ENCODE measurements at regions not wholly inside any gene's neighbourhood (a gene's known extent, or its start where the extent isn't known, plus 50 kb on each side); places are given as distances from the start of the nearest gene placed in this dataset.

- no peak overlapping the region for H3K27ac ChIP-seq
- no peaks in the 10 kb centered on the region for H3K9me2 ChIP-seq (replicated peaks; ENCODE audit: insufficient read depth)
- H3K9me3 ChIP-seq (ENCODE audit: low read depth): no peaks in the 10 kb centered on the region
- WGBS (ENCODE audit: low lambda C conversion rate, missing lambda C conversion rate): 63% methylated on average over 5 of the region's 5 CpGs
- no peaks in the 10 kb centered on the region for H3K4me1 ChIP-seq (ENCODE audit: insufficient read depth)
- no peak overlapping the region for H2AFZ ChIP-seq
- no peaks in the 10 kb centered on the region for H3K79me2 ChIP-seq
- H3K4me2 ChIP-seq: no peak overlapping the region
- H3K36me3 ChIP-seq (replicated peaks; ENCODE audit: insufficient read depth, low read depth): no peaks in the 10 kb centered on the region
- TF ChIP-seq EZH2 (IDR thresholded peaks at IDR 0.05; ENCODE audit: borderline replicate concordance) (no peak), EZH2phosphoT487 (IDR thresholded peaks at IDR 0.05; ENCODE audit: low read depth, severe bottlenecking, unreplicated experiment) (no peak), CTCF (IDR thresholded peaks at IDR 0.05; ENCODE audit: poor library complexity) (no peak)
- H4K20me1 ChIP-seq (ENCODE audit: insufficient read depth, poor library complexity, severe bottlenecking): no peaks in the 10 kb centered on the region
- DNase-seq (ENCODE audit: low spot score): no peak
- H3K4me3 ChIP-seq: no peak overlapping the region
- no peaks in the 10 kb centered on the region for H3K27me3 ChIP-seq
Observed at GRCh38 chr13:70362820-70363570, 254.7 kb upstream of the KLHL1 start.

- WGBS (ENCODE audit: low lambda C conversion rate, missing lambda C conversion rate): 79% methylated on average over 1 of the region's 1 CpG
- no peaks in the 10 kb centered on the region for H3K27me3 ChIP-seq
- H3K9me2 ChIP-seq (replicated peaks; ENCODE audit: insufficient read depth): no peaks in the 10 kb centered on the region
- no peak overlapping the region for H2AFZ ChIP-seq
- no peak overlapping the region for H3K4me3 ChIP-seq
- no peaks in the 10 kb centered on the region for H3K4me1 ChIP-seq (ENCODE audit: insufficient read depth)
- H3K4me2 ChIP-seq: no peak overlapping the region
- no peak for DNase-seq (ENCODE audit: low spot score)
- no peaks in the 10 kb centered on the region for H4K20me1 ChIP-seq (ENCODE audit: insufficient read depth, poor library complexity, severe bottlenecking)
- H3K27ac ChIP-seq: no peak overlapping the region
- TF ChIP-seq EZH2 (IDR thresholded peaks at IDR 0.05; ENCODE audit: borderline replicate concordance) (no peak), EZH2phosphoT487 (IDR thresholded peaks at IDR 0.05; ENCODE audit: low read depth, severe bottlenecking, unreplicated experiment) (no peak), CTCF (IDR thresholded peaks at IDR 0.05; ENCODE audit: poor library complexity) (no peak)
- no peaks in the 10 kb centered on the region for H3K9me3 ChIP-seq (ENCODE audit: low read depth)
- no peaks in the 10 kb centered on the region for H3K79me2 ChIP-seq
- no peaks in the 10 kb centered on the region for H3K36me3 ChIP-seq (replicated peaks; ENCODE audit: insufficient read depth, low read depth)
Observed at GRCh38 chr13:70357031-70357430, 248.8 kb upstream of the KLHL1 start.

- no peaks in the 10 kb centered on the region for H3K9me2 ChIP-seq (replicated peaks; ENCODE audit: insufficient read depth)
- H3K79me2 ChIP-seq: no peaks in the 10 kb centered on the region
- no peaks in the 10 kb centered on the region for H3K36me3 ChIP-seq (replicated peaks; ENCODE audit: insufficient read depth, low read depth)
- no peaks in the 10 kb centered on the region for H3K27me3 ChIP-seq
- 71% methylated on average over 2 of the region's 2 CpGs for WGBS (ENCODE audit: low lambda C conversion rate, missing lambda C conversion rate)
- H2AFZ ChIP-seq: no peak overlapping the region
- H3K4me2 ChIP-seq: no peak overlapping the region
- H3K4me1 ChIP-seq (ENCODE audit: insufficient read depth): no peaks in the 10 kb centered on the region
- DNase-seq (ENCODE audit: low spot score): no peak
- no peak overlapping the region for H3K27ac ChIP-seq
- no peaks in the 10 kb centered on the region for H4K20me1 ChIP-seq (ENCODE audit: insufficient read depth, poor library complexity, severe bottlenecking)
- H3K4me3 ChIP-seq: no peak overlapping the region
- TF ChIP-seq CTCF (IDR thresholded peaks at IDR 0.05; ENCODE audit: poor library complexity): peak; percentile 23
- no peak for TF ChIP-seq EZH2phosphoT487 (IDR thresholded peaks at IDR 0.05; ENCODE audit: low read depth, severe bottlenecking, unreplicated experiment)
- no peaks in the 10 kb centered on the region for H3K9me3 ChIP-seq (ENCODE audit: low read depth)
Observed at GRCh38 chr13:70353096-70353495, 244.8 kb upstream of the KLHL1 start.

Measured in hepatocyte (in vitro differentiated cells).